ENCODE measurements at regions not wholly inside any gene's neighbourhood (a gene's known extent, or its start where the extent isn't known, plus 50 kb on each side); places are given as distances from the start of the nearest gene placed in this dataset.

DNA sequence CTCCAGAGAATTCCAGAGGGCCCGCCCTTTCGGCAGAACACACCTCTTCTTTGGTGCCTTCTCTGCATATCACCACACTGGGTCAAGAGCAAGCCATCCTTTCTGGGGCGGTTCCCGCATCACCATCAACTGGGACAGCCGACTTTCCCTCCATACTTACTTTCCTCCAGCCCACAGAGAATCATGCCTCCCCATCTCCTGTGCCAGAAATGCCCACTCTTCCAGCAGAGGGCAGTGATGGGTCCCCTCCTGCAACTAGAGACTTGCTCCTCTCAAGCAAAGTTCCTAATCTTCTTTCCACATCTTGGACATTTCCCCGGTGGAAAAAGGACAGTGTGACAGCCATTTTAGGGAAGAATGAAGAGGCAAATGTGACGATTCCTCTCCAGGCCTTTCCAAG is 157.7 kb downstream of the C11orf91 start:
- FAIRE-seq (peak; percentile 76), DNase-seq (ENCODE audit: extremely low read depth in 1 of 4, low spot score in 3 of 4) (peak; percentile 44 to 62 (median 50)), ATAC-seq (peak; percentile 87)
- ChIA-PET CTCF (ENCODE audit: low intra/inter-chr PET ratio) (interaction anchor here (0.8 to 1.0 kb wide), 2 partner anchors 199 to 286 kb away, joined by 3 to 5 read pairs; no protein-coding TSS in a partner anchor), POLR2A (interaction anchor here (0.5 kb wide), 1 partner anchor 150 kb away, joined by 3 read pairs; no protein-coding TSS in a partner anchor)
- Histone ChIP-seq H3K4me3 (no peak overlapping the region), H3K4me1 (replicated peaks in 1 of 2; ENCODE audit: control insufficient read depth in 2 of 2, insufficient read depth in 2 of 2, low read length in 2 of 2) (no peaks in the 10 kb centered on the region), H3K4me2 (ENCODE audit: insufficient read depth, low read length) (no peak overlapping the region), H3K9ac (ENCODE audit: insufficient read depth in 1 of 2, low read depth in 2 of 2, low read length in 2 of 2) (no peak overlapping the region), H3K9me1 (ENCODE audit: control insufficient read depth, insufficient read depth, low read length) (no peaks in the 10 kb centered on the region), H3K9me3 (replicated peaks; ENCODE audit: control insufficient read depth, insufficient read depth, low read depth, low read length) (no peaks in the 10 kb centered on the region), H2AFZ (ENCODE audit: low read depth, low read length) (no peak overlapping the region), H4K20me1 (replicated peaks; ENCODE audit: control insufficient read depth, insufficient read depth, low read length) (no peaks in the 10 kb centered on the region), H3K36me3 (ENCODE audit: control insufficient read depth, insufficient read depth, low read length) (no peaks in the 10 kb centered on the region), H3K27me3 (ENCODE audit: control insufficient read depth in 2 of 2, insufficient read depth in 2 of 2, low read length in 2 of 2) (peaks cover 2 to 34% of the 10 kb centered on the region in 2 experiments; a peak in 3 of 5 replicates), H3K27ac (ENCODE audit: extremely low read depth, low read depth, low read length) (no peak overlapping the region), H3K79me2 (ENCODE audit: control insufficient read depth, insufficient read depth, low read length) (no peaks in the 10 kb centered on the region)
- intact Hi-C loops (cut with micrococcal nuclease) (loop anchor here (2.0 to 5.0 kb wide), 2 partner anchors 146 to 181 kb away; no protein-coding TSS in a partner anchor), in situ Hi-C loops (cut with MboI) (loop anchor here (5.0 kb wide), 1 partner anchor 144 kb away; no protein-coding TSS in a partner anchor)
- BruUV-seq (replicated peaks) = no TSS peak
- TF ChIP-seq, protein P1, sequence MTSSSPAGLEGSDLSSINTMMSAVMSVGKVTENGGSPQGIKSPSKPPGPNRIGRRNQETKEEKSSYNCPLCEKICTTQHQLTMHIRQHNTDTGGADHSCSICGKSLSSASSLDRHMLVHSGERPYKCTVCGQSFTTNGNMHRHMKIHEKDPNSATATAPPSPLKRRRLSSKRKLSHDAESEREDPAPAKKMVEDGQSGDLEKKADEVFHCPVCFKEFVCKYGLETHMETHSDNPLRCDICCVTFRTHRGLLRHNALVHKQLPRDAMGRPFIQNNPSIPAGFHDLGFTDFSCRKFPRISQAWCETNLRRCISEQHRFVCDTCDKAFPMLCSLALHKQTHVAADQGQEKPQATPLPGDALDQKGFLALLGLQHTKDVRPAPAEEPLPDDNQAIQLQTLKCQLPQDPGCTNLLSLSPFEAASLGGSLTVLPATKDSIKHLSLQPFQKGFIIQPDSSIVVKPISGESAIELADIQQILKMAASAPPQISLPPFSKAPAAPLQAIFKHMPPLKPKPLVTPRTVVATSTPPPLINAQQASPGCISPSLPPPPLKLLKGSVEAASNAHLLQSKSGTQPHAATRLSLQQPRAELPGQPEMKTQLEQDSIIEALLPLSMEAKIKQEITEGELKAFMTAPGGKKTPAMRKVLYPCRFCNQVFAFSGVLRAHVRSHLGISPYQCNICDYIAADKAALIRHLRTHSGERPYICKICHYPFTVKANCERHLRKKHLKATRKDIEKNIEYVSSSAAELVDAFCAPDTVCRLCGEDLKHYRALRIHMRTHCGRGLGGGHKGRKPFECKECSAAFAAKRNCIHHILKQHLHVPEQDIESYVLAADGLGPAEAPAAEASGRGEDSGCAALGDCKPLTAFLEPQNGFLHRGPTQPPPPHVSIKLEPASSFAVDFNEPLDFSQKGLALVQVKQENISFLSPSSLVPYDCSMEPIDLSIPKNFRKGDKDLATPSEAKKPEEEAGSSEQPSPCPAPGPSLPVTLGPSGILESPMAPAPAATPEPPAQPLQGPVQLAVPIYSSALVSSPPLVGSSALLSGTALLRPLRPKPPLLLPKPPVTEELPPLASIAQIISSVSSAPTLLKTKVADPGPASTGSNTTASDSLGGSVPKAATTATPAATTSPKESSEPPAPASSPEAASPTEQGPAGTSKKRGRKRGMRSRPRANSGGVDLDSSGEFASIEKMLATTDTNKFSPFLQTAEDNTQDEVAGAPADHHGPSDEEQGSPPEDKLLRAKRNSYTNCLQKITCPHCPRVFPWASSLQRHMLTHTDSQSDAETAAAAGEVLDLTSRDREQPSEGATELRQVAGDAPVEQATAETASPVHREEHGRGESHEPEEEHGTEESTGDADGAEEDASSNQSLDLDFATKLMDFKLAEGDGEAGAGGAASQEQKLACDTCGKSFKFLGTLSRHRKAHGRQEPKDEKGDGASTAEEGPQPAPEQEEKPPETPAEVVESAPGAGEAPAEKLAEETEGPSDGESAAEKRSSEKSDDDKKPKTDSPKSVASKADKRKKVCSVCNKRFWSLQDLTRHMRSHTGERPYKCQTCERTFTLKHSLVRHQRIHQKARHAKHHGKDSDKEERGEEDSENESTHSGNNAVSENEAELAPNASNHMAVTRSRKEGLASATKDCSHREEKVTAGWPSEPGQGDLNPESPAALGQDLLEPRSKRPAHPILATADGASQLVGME (CRISPR knock-in tag; IDR thresholded peaks at IDR 0.05) = no peak
- TF ChIP-seq HLTF (IDR thresholded peaks at IDR 0.05) = no peak
- peak; percentile 52 for TF ChIP-seq SMC3 (conservative IDR thresholded peaks at IDR 0.05; ENCODE audit: insufficient read depth, low read depth, low read length)
- no peak for TF ChIP-seq SREBF2 (CRISPR knock-in tag; IDR thresholded peaks at IDR 0.05)
- TF ChIP-seq RAD21 (CRISPR knock-in tag; conservative IDR thresholded peaks at IDR 0.05 in 1 of 2, IDR thresholded peaks at IDR 0.05 in 1 of 2) = peak; percentile 46 to 64
- TF ChIP-seq, protein P2, sequence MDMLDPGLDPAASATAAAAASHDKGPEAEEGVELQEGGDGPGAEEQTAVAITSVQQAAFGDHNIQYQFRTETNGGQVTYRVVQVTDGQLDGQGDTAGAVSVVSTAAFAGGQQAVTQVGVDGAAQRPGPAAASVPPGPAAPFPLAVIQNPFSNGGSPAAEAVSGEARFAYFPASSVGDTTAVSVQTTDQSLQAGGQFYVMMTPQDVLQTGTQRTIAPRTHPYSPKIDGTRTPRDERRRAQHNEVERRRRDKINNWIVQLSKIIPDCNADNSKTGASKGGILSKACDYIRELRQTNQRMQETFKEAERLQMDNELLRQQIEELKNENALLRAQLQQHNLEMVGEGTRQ (CRISPR knock-in tag; IDR thresholded peaks at IDR 0.05) = no peak
- 0 out of 2 replicates have a peak, but pooled peaks have one; percentile 36 for TF ChIP-seq GATA2 (CRISPR knock-in tag; IDR thresholded peaks at IDR 0.05)
- TF ChIP-seq, protein P3, sequence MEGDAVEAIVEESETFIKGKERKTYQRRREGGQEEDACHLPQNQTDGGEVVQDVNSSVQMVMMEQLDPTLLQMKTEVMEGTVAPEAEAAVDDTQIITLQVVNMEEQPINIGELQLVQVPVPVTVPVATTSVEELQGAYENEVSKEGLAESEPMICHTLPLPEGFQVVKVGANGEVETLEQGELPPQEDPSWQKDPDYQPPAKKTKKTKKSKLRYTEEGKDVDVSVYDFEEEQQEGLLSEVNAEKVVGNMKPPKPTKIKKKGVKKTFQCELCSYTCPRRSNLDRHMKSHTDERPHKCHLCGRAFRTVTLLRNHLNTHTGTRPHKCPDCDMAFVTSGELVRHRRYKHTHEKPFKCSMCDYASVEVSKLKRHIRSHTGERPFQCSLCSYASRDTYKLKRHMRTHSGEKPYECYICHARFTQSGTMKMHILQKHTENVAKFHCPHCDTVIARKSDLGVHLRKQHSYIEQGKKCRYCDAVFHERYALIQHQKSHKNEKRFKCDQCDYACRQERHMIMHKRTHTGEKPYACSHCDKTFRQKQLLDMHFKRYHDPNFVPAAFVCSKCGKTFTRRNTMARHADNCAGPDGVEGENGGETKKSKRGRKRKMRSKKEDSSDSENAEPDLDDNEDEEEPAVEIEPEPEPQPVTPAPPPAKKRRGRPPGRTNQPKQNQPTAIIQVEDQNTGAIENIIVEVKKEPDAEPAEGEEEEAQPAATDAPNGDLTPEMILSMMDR (IDR thresholded peaks at IDR 0.05 in 2 of 3, conservative IDR thresholded peaks at IDR 0.05 in 1 of 3; ENCODE audit: insufficient read depth in 2 of 3, low read depth in 1 of 3, low read length in 3 of 3) = peak; percentile 65 to 71 (median 70)
- no peak for TF ChIP-seq SMARCE1 (IDR thresholded peaks at IDR 0.05)
- TF ChIP-seq XRCC5 (IDR thresholded peaks at IDR 0.05; ENCODE audit: low read depth, low read length) = 0 out of 2 replicates have a peak, but pooled peaks have one; percentile 38
- 1% methylated on average over 7 of the region's 7 CpGs for WGBS (ENCODE audit: insufficient coverage, low coverage, missing lambda C conversion rate)

All from K562 (cell line).